ENCODE measurements at regions not wholly inside any gene's neighbourhood (a gene's known extent, or its start where the extent isn't known, plus 50 kb on each side); places are given as distances from the start of the nearest gene placed in this dataset.

DNA sequence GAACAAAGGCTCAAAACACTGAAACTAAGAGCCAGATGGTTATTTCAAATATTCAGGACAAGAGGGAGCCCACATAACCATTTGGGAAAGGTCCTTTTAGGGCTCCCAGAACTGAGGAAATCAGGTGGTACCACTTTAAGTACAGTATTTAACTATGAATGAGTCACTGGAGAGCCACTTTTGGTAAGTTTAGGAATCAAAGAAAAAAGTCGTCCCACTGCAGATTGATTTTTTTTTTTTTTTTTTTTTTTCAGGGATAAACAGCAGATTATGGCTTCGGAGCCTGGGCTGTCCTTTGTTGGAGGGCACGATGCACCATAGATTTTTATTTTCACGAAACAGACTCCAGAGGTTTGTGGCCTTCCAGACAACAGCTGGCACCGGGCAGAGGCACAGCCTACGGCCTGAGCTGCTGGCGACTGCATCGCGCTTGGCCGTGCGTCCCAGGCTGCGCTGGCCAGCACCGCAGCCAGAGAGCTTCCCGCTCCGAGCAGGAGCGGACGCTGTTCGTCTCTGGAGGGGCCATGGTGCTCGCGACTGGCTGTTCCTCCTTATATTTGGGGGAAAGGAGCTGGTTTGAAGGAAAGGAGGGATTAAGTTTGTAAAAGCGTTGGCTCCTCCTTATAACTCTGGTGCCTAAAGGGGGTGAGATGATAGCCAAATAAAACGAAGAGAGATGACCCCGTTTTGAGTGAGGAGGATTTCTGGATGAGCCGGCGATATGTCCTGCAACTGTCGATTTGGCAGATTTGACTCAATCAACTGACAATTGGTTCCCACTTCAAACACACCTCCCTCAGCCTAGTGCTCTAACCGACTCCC is 152.9 kb upstream of the GOLIM4 start:
- Histone ChIP-seq H3K4me1 (peaks cover 23% of the 10 kb centered on the region), H3K4me3 (peak overlapping the region; percentile 63), H3K36me3 (no peaks in the 10 kb centered on the region), H3K27me3 (peaks cover 37% of the 10 kb centered on the region), H3K27ac (no peak overlapping the region), H3K9me3 (no peaks in the 10 kb centered on the region)
- no peak for TF ChIP-seq POLR2A (IDR thresholded peaks at IDR 0.05)
- no peak for TF ChIP-seq POLR2AphosphoS5 (IDR thresholded peaks at IDR 0.05)
- no peak for TF ChIP-seq EP300 (IDR thresholded peaks at IDR 0.05)
- no peak for TF ChIP-seq CTCF (IDR thresholded peaks at IDR 0.05)
- WGBS = 1% methylated on average over 27 of the region's 27 CpGs
- no peak for DNase-seq (ENCODE audit: low spot score in 2 of 2)

DNA sequence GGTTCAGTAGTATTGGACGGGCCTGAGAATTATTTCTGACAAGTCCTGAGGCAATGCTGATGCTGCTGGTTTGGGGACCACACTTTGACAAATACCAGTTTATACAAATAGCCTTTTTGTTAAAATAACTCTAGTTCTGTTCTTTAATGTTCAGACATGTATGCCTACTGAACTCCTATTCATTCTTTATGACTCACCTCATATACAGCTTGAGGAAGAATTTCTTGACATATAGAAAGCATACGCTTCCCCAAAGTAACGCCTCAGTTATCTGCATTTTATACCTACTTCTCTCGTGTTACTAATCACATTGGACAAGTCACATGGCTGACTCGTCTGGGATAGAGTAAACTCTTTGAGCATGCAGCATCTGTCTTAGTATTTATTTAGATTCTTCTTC is 145.4 kb upstream of the GOLIM4 start:
- 65% methylated on average over 5 of the region's 5 CpGs for WGBS
- TF ChIP-seq POLR2AphosphoS5 (IDR thresholded peaks at IDR 0.05) (no peak), CTCF (IDR thresholded peaks at IDR 0.05) (no peak), POLR2A (IDR thresholded peaks at IDR 0.05) (no peak), EP300 (IDR thresholded peaks at IDR 0.05) (no peak)
- no peaks in the 10 kb centered on the region for H3K4me1 ChIP-seq
- H3K27me3 ChIP-seq = peaks cover 13% of the 10 kb centered on the region
- H3K9me3 ChIP-seq = no peaks in the 10 kb centered on the region
- DNase-seq (ENCODE audit: low spot score in 2 of 2) = no peak
- H3K27ac ChIP-seq = no peak overlapping the region
- no peaks in the 10 kb centered on the region for H3K36me3 ChIP-seq
- no peak overlapping the region for H3K4me3 ChIP-seq

GRCh38 chr3:168239287-168239686 is 143.6 kb upstream of the GOLIM4 start:
- WGBS = 3% methylated on average over 1 of the region's 1 CpG
- Histone ChIP-seq H3K27ac (no peak overlapping the region), H3K4me1 (no peaks in the 10 kb centered on the region), H3K4me3 (no peak overlapping the region), H3K9me3 (no peaks in the 10 kb centered on the region), H3K36me3 (no peaks in the 10 kb centered on the region), H3K27me3 (peaks cover 6% of the 10 kb centered on the region)
- no peak for DNase-seq (ENCODE audit: low spot score in 2 of 2)
- TF ChIP-seq CTCF (IDR thresholded peaks at IDR 0.05) (no peak), POLR2A (IDR thresholded peaks at IDR 0.05) (no peak)

- 83% methylated on average over 1 of the region's 1 CpG for WGBS
- Histone ChIP-seq H3K36me3 (no peaks in the 10 kb centered on the region), H3K9me3 (no peaks in the 10 kb centered on the region), H3K4me3 (no peak overlapping the region), H3K4me1 (no peaks in the 10 kb centered on the region), H3K27me3 (no peaks in the 10 kb centered on the region), H3K27ac (no peak overlapping the region)
- no peak for TF ChIP-seq POLR2A (IDR thresholded peaks at IDR 0.05)
- TF ChIP-seq CTCF (IDR thresholded peaks at IDR 0.05) = no peak
- no peak for TF ChIP-seq EP300 (IDR thresholded peaks at IDR 0.05)
- no peak for TF ChIP-seq POLR2AphosphoS5 (IDR thresholded peaks at IDR 0.05)
- DNase-seq (ENCODE audit: low spot score in 2 of 2) = no peak
Measured at GRCh38 chr3:168233001-168233400, 137.3 kb upstream of the GOLIM4 start.

DNA sequence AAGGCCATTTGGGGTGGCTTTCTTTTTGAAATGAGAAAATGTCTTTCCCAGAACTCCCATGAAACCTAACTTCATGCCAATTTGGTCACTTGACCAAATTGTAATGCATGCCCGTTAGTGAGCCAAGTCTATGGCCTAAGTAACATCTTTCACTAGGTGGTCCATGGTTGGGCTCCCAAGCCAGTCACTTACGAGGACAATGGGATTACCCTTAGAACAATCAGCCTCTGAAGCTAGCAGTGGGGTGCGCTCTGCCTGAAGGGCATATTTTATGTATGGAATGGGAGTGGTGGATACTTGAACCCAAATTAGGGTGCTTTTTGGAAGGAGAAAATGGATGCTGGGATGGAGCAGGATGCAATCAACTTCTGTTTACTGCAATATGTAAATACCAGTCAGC is 127.4 kb upstream of the GOLIM4 start:
- DNase-seq (ENCODE audit: low spot score in 2 of 2) = no peak
- TF ChIP-seq EP300 (IDR thresholded peaks at IDR 0.05) (no peak), POLR2A (IDR thresholded peaks at IDR 0.05) (no peak), CTCF (IDR thresholded peaks at IDR 0.05) (no peak), POLR2AphosphoS5 (IDR thresholded peaks at IDR 0.05) (no peak)
- Histone ChIP-seq H3K4me3 (no peak overlapping the region), H3K4me1 (no peaks in the 10 kb centered on the region), H3K27ac (no peak overlapping the region), H3K36me3 (no peaks in the 10 kb centered on the region), H3K9me3 (no peaks in the 10 kb centered on the region), H3K27me3 (no peaks in the 10 kb centered on the region)
- WGBS = 87% methylated on average over 3 of the region's 3 CpGs

Measured in suprapubic skin (tissue), 4 donors.